HCT116 (cell line): ENCODE measurements at regions not wholly inside any gene's neighbourhood (a gene's known extent, or its start where the extent isn't known, plus 50 kb on each side); places are given as distances from the start of the nearest gene placed in this dataset.

Experiments
- ATAC-seq: fragments of 200-7000 bp; cut with Tn5 transposase; 2 replicates; pipeline ENCODE4 v1.9.1; 2020; ENCODE audit warnings: mild to moderate bottlenecking, moderate library complexity
- BruUV-seq: library from RNA; stranded (reverse); fragments of 400-500 nt; replicated peaks from 2 replicates; lab custom pipeline; 2021; lab: Mats Ljungman, UMichigan
- CTCF ChIA-PET: fragments of 300-600 bp; sonication (Branson Sonifier 250); formaldehyde crosslinking; loops from one replicate; lab custom pipeline; 2021; ENCODE audit warnings: antibody characterized with exemption; lab: Charles Lee
- POLR2A ChIA-PET: fragments of 300-600, 350-600 bp; sonication (Branson Sonifier 250); formaldehyde crosslinking; loops from one replicate; lab custom pipeline; 2021; ENCODE audit warnings: antibody characterized with exemption; lab: Charles Lee
- RAD21 ChIA-PET, 2 experiments: fragments of 300-600 bp; sonication (Branson Sonifier 250); formaldehyde crosslinking; loops; one replicate each; lab custom pipeline; 2023; ENCODE audit warnings: low total read pairs in 2 of 2; ENCODE audit not compliant: uncharacterized antibody in 2 of 2, unreplicated experiment in 2 of 2, low non-redundant PET in 1 of 2; lab: Charles Lee
- DNase-seq: peaks from one replicate; pipeline ENCODE4 v3.0.0-alpha.2; 2010; ENCODE audit warnings: low read depth, low spot score
- H2AFZ ChIP-seq: fragments of 200-600 bp; shearing (Covaris generic), sonication (generic); 2 replicates; pipeline ENCODE4 v1.6.1; 2017; ENCODE audit warnings: low read depth, mixed run types, mixed read lengths, antibody characterized with exemption, low read length; ENCODE audit not compliant: poor library complexity, severe bottlenecking
- H3K27ac ChIP-seq: 2 replicates; pipeline ENCODE4 v1.5.1; 2012; ENCODE audit warnings: low read depth, low read length
- H3K27me3 ChIP-seq: fragments of 200-600 bp; sonication (generic); 2 replicates; pipeline ENCODE4 v1.6.1; 2016; ENCODE audit warnings: mixed run types, low read length, mixed read lengths; ENCODE audit not compliant: insufficient read depth
- H3K36me3 ChIP-seq, 2 experiments: fragments of 200-500 bp in 1 of 2; fragments of 200-600 bp in 1 of 2; sonication (Bioruptor generic) in 1 of 2; sonication (generic) in 1 of 2; 2 replicates each; pipeline versions ENCODE4 v1.5.1 to v1.6.1; 2014 to 2016; ENCODE audit warnings: low read length in 2 of 2, inconsistent platforms in 1 of 2, mixed read lengths in 1 of 2, mixed run types in 1 of 2; ENCODE audit not compliant: insufficient read depth in 2 of 2, control insufficient read depth in 1 of 2
- H3K4me1 ChIP-seq, 2 experiments: fragments of 200-600 bp in 1 of 2; sonication (generic) in 1 of 2; 2 replicates each; pipeline versions ENCODE4 v1.5.1 to v1.6.1; 2012 to 2017; ENCODE audit warnings: low read length in 2 of 2, inconsistent platforms in 1 of 2, mild to moderate bottlenecking in 1 of 2, mixed read lengths in 1 of 2, mixed run types in 1 of 2, moderate library complexity in 1 of 2; ENCODE audit not compliant: insufficient read depth in 2 of 2, control insufficient read depth in 1 of 2
- H3K4me2 ChIP-seq: fragments of 200-600 bp; sonication (generic); 2 replicates; pipeline ENCODE4 v1.6.1; 2017; ENCODE audit warnings: mixed run types, low read length, mixed read lengths
- H3K4me3 ChIP-seq, 2 experiments: fragments of 200-600 bp in 1 of 2; sonication (generic) in 1 of 2; replicated peaks in 1 of 2; 2 replicates each; pipeline ENCODE4 v1.5.1; 2011 to 2016; ENCODE audit warnings: low read length in 2 of 2, control low read depth in 1 of 2, low read depth in 1 of 2, mild to moderate bottlenecking in 1 of 2, mixed read lengths in 1 of 2, mixed run types in 1 of 2
- H3K79me2 ChIP-seq: fragments of 200-600 bp; sonication (generic); 2 replicates; pipeline ENCODE4 v1.6.1; 2017; ENCODE audit warnings: mild to moderate bottlenecking, mixed run types, low read length, moderate library complexity, mixed read lengths; ENCODE audit not compliant: insufficient read depth
- H3K9ac ChIP-seq: fragments of 200-600 bp; sonication (generic); 2 replicates; pipeline ENCODE4 v1.6.1; 2016; ENCODE audit warnings: low read length, mixed read lengths
- H3K9me2 ChIP-seq: fragments of 200-600 bp; sonication (generic), shearing (Covaris generic); 2 replicates; pipeline ENCODE4 v1.6.1; 2017; ENCODE audit warnings: mixed run types, mild to moderate bottlenecking, moderate library complexity; ENCODE audit not compliant: insufficient read depth
- H3K9me3 ChIP-seq, 2 experiments: fragments of 200-500 bp in 1 of 2; fragments of 200-600 bp in 1 of 2; sonication (Bioruptor generic) in 1 of 2; sonication (generic) in 1 of 2; 2 replicates each; pipeline ENCODE4 v1.6.1; 2014 to 2017; ENCODE audit warnings: low read length in 2 of 2, mixed read lengths in 2 of 2, inconsistent platforms in 1 of 2, low read depth in 1 of 2, mild to moderate bottlenecking in 1 of 2, mixed run types in 1 of 2, moderate library complexity in 1 of 2; ENCODE audit not compliant: control insufficient read depth in 1 of 2, insufficient read depth in 1 of 2
- H4K20me1 ChIP-seq: fragments of 200-600 bp; sonication (generic), shearing (Covaris generic); 2 replicates; pipeline ENCODE4 v1.6.1; 2017; ENCODE audit warnings: mixed run types, mild to moderate bottlenecking, moderate library complexity; ENCODE audit not compliant: insufficient read depth
- ATF3 ChIP-seq: IDR thresholded peaks from 2 replicates; pipeline ENCODE4 v1.6.1; 2012
- CEBPB ChIP-seq: IDR thresholded peaks from 2 replicates; pipeline ENCODE4 v1.6.1; 2012; ENCODE audit warnings: low read depth
- ELF1 ChIP-seq: IDR thresholded peaks from 2 replicates; pipeline ENCODE4 v1.6.1; 2012; ENCODE audit warnings: low read depth, borderline replicate concordance
- EZH2phosphoT487 ChIP-seq: fragments of 200-600 bp; IDR thresholded peaks from 2 replicates; pipeline ENCODE4 v1.6.1; 2018; ENCODE audit warnings: antibody characterized with exemption, borderline replicate concordance
- FOSL1 ChIP-seq: IDR thresholded peaks from 2 replicates; pipeline ENCODE4 v1.6.1; 2012; ENCODE audit warnings: low read depth
- POLR2AphosphoS5 ChIP-seq: IDR thresholded peaks from 2 replicates; pipeline ENCODE4 v1.6.1; 2011; ENCODE audit warnings: mild to moderate bottlenecking, low read depth, low read length, moderate library complexity
- SP1 ChIP-seq: IDR thresholded peaks from 2 replicates; pipeline ENCODE4 v1.6.1; 2012; ENCODE audit warnings: low read depth
- SRF ChIP-seq: IDR thresholded peaks from 2 replicates; pipeline ENCODE4 v1.6.1; 2012; ENCODE audit warnings: low read depth
- TCF7L2 ChIP-seq: IDR thresholded peaks from 2 replicates; pipeline ENCODE4 v1.7.0; 2011; ENCODE audit warnings: borderline replicate concordance, inconsistent platforms; ENCODE audit not compliant: insufficient read depth, insufficient read length; ENCODE audit errors: extremely low read depth
- YY1 ChIP-seq: IDR thresholded peaks from 2 replicates; pipeline ENCODE4 v1.6.1; 2011; ENCODE audit warnings: low read length, low read depth, moderate library complexity, mild to moderate bottlenecking; ENCODE audit not compliant: insufficient replicate concordance; ENCODE audit errors: extremely low read depth
- ZFX ChIP-seq: fragments of 450-650 bp; IDR thresholded peaks from 2 replicates; pipeline ENCODE4 v1.6.1; 2017
- ZNF274 ChIP-seq: fragments of 200-500 bp; sonication (Bioruptor generic); IDR thresholded peaks from 2 replicates; pipeline ENCODE4 v1.6.1; 2014; ENCODE audit warnings: mild to moderate bottlenecking, low read depth, low read length, inconsistent platforms
- intact Hi-C: fragments of 100-400 bp; cut with micrococcal nuclease; formaldehyde crosslinking; loops from 2 replicates; pipeline ENCODE4 v1.10.0; 2022

- TF ChIP-seq TCF7L2 (no peak), POLR2AphosphoS5 (no peak), ATF3 (no peak), FOSL1 (no peak), ELF1 (no peak), CEBPB (no peak), ZNF274 (no peak)
These were observed 399.1 kb upstream of the DDI1 start (continued) for GRCh38 chr11:103637295-103637694.

DNA sequence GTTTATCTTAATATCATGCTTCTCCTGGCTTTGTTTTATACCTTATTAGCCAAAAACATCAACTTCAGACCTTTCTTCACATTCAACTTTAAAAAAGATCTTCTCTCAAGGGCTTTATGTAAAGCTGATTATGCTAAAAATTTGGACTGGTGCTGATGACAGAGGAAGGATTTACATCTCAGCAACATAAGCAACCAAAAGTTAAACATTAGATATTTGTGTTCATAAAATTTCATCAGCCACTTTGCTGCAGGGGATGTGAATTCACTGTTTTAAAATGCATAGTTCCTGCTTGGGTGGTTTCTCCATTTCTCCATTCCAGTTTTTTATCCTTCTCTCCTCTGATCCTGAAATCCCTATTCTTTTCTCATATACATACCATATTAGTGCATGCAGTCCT lies 398.6 kb upstream of the DDI1 start:
- H4K20me1 ChIP-seq, result no peaks in the 10 kb centered on the region
- no peaks in the 10 kb centered on the region for H3K9me3 ChIP-seq
- ChIA-PET CTCF (no interaction called here), RAD21 (no interaction called here), POLR2A (no interaction called here)
- H3K4me1 ChIP-seq, result no peaks in the 10 kb centered on the region
- H3K27me3 ChIP-seq, result no peaks in the 10 kb centered on the region
- ATAC-seq, result no peak
- intact Hi-C loops, result no loop called here
- H3K9ac ChIP-seq, result no peak overlapping the region
- TF ChIP-seq SP1 (no peak), ZNF274 (no peak), ELF1 (no peak), EZH2phosphoT487 (no peak)
- no peaks in the 10 kb centered on the region for H3K79me2 ChIP-seq
- no peak overlapping the region for H3K4me3 ChIP-seq
- H2AFZ ChIP-seq, result no peak overlapping the region
- H3K36me3 ChIP-seq, result no peaks in the 10 kb centered on the region
- H3K27ac ChIP-seq, result no peak overlapping the region
- DNase-seq, result no peak
- no TSS peak for BruUV-seq
- H3K4me2 ChIP-seq, result no peak overlapping the region
- H3K9me2 ChIP-seq, result no peaks in the 10 kb centered on the region

DNA sequence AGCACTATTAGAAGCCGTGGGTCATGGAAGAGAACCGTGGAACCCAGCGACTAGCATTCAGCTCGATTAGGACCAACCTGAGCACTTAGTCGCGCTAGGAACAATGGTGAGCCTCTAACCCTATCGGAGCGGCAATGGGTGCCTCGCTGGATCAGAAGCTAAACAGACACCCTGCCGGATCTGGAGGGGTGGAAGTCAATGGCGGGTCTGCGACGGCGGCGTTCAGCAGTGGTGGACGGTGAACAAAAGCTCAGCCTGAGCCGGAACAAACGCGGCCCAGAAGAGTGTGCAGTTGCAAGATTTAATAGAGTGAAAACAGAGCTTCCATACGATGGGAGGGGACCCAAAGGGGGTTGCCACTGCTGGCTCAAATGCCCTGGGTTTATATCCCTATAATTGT lies 391.8 kb upstream of the DDI1 start:
- no TSS peak for BruUV-seq
- H2AFZ ChIP-seq, result no peak overlapping the region
- H3K4me3 ChIP-seq, result no peak overlapping the region
- no peaks in the 10 kb centered on the region for H3K4me1 ChIP-seq
- ATAC-seq (no peak), DNase-seq (no peak)
- H3K9me2 ChIP-seq, result no peaks in the 10 kb centered on the region; the same call in 1 of the 2 replicates
- ChIA-PET RAD21 (no interaction called here), POLR2A (no interaction called here), CTCF (no interaction called here)
- H3K27me3 ChIP-seq, result no peaks in the 10 kb centered on the region
- no peaks in the 10 kb centered on the region for H3K36me3 ChIP-seq
- intact Hi-C loops, result no loop called here
- no peak overlapping the region for H3K27ac ChIP-seq
- H4K20me1 ChIP-seq, result no peaks in the 10 kb centered on the region
- no peak for TF ChIP-seq POLR2AphosphoS5
- TF ChIP-seq YY1, result no peak
- TF ChIP-seq ZFX, result no peak
- TF ChIP-seq SRF, result no peak
- no peak overlapping the region for H3K4me2 ChIP-seq
- H3K9ac ChIP-seq, result no peak overlapping the region
- H3K9me3 ChIP-seq, result no peaks in the 10 kb centered on the region
- H3K79me2 ChIP-seq, result no peaks in the 10 kb centered on the region
